WTC11 (cell line): ENCODE measurements at regions not wholly inside any gene's neighbourhood (a gene's known extent, or its start where the extent isn't known, plus 50 kb on each side); places are given as distances from the start of the nearest gene placed in this dataset.

Experiments
- ATF1 ChIP-seq: sonication (generic); formaldehyde crosslinking; IDR thresholded peaks from 2 replicates; pipeline ENCODE4 v1.8.1; 2023; ENCODE audit warnings: mild to moderate bottlenecking, moderate library complexity, missing genetic modification reagents
- E2F4 ChIP-seq: sonication (generic); formaldehyde crosslinking; IDR thresholded peaks from 2 replicates; pipeline ENCODE4 v1.8.1; 2022; ENCODE audit warnings: low read depth, mild to moderate bottlenecking, moderate library complexity, missing genetic modification reagents, borderline replicate concordance
- ETV6 ChIP-seq: sonication (generic); formaldehyde crosslinking; IDR thresholded peaks from 2 replicates; pipeline ENCODE4 v1.8.1; 2022; ENCODE audit warnings: mild to moderate bottlenecking, missing genetic modification reagents
- SP1 ChIP-seq: sonication (generic); formaldehyde crosslinking; conservative IDR thresholded peaks from 2 replicates; pipeline ENCODE4 v1.8.1; 2022; ENCODE audit warnings: missing genetic modification reagents
- ZNF138 ChIP-seq: sonication (generic); formaldehyde crosslinking; conservative IDR thresholded peaks from 2 replicates; pipeline ENCODE4 v1.8.1; 2022; ENCODE audit warnings: mild to moderate bottlenecking, moderate library complexity, missing genetic modification reagents
- TF ChIP-seq, protein P1 (sequence below): fragments of 200-600 bp; IDR thresholded peaks from 2 replicates; pipeline ENCODE4 v1.8.0; 2022; ENCODE audit warnings: antibody characterized with exemption
- TF ChIP-seq, protein P2 (sequence below): sonication (generic); formaldehyde crosslinking; IDR thresholded peaks from 2 replicates; pipeline ENCODE4 v1.8.1; 2023; ENCODE audit warnings: mild to moderate bottlenecking, moderate library complexity, missing genetic modification reagents

GRCh38 chr6:159399751-159400221 lies 230.6 kb downstream of the FNDC1 start:
- TF ChIP-seq, protein P1, sequence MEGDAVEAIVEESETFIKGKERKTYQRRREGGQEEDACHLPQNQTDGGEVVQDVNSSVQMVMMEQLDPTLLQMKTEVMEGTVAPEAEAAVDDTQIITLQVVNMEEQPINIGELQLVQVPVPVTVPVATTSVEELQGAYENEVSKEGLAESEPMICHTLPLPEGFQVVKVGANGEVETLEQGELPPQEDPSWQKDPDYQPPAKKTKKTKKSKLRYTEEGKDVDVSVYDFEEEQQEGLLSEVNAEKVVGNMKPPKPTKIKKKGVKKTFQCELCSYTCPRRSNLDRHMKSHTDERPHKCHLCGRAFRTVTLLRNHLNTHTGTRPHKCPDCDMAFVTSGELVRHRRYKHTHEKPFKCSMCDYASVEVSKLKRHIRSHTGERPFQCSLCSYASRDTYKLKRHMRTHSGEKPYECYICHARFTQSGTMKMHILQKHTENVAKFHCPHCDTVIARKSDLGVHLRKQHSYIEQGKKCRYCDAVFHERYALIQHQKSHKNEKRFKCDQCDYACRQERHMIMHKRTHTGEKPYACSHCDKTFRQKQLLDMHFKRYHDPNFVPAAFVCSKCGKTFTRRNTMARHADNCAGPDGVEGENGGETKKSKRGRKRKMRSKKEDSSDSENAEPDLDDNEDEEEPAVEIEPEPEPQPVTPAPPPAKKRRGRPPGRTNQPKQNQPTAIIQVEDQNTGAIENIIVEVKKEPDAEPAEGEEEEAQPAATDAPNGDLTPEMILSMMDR = no peak
- TF ChIP-seq E2F4 (CRISPR knock-in tag) = no peak
- no peak for TF ChIP-seq SP1 (CRISPR knock-in tag)
- TF ChIP-seq ATF1 = no peak
- TF ChIP-seq ETV6 (CRISPR knock-in tag) = no peak
- TF ChIP-seq ZNF138 (CRISPR knock-in tag) = no peak
- TF ChIP-seq, protein P2, sequence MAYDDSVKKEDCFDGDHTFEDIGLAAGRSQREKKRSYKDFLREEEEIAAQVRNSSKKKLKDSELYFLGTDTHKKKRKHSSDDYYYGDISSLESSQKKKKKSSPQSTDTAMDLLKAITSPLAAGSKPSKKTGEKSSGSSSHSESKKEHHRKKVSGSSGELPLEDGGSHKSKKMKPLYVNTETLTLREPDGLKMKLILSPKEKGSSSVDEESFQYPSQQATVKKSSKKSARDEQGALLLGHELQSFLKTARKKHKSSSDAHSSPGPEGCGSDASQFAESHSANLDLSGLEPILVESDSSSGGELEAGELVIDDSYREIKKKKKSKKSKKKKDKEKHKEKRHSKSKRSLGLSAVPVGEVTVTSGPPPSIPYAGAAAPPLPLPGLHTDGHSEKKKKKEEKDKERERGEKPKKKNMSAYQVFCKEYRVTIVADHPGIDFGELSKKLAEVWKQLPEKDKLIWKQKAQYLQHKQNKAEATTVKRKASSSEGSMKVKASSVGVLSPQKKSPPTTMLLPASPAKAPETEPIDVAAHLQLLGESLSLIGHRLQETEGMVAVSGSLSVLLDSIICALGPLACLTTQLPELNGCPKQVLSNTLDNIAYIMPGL = no peak
